ENCODE measurements at regions not wholly inside any gene's neighbourhood (a gene's known extent, or its start where the extent isn't known, plus 50 kb on each side); places are given as distances from the start of the nearest gene placed in this dataset.

GRCh38 chr3:152754303-152754702 is 80.6 kb upstream of the P2RY1 start:
- TF ChIP-seq, protein P1, sequence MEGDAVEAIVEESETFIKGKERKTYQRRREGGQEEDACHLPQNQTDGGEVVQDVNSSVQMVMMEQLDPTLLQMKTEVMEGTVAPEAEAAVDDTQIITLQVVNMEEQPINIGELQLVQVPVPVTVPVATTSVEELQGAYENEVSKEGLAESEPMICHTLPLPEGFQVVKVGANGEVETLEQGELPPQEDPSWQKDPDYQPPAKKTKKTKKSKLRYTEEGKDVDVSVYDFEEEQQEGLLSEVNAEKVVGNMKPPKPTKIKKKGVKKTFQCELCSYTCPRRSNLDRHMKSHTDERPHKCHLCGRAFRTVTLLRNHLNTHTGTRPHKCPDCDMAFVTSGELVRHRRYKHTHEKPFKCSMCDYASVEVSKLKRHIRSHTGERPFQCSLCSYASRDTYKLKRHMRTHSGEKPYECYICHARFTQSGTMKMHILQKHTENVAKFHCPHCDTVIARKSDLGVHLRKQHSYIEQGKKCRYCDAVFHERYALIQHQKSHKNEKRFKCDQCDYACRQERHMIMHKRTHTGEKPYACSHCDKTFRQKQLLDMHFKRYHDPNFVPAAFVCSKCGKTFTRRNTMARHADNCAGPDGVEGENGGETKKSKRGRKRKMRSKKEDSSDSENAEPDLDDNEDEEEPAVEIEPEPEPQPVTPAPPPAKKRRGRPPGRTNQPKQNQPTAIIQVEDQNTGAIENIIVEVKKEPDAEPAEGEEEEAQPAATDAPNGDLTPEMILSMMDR (optimal IDR thresholded peaks at IDR 0.05 in 1 of 3, IDR thresholded peaks at IDR 0.05 in 1 of 3, conservative IDR thresholded peaks at IDR 0.05 in 1 of 3; ENCODE audit: extremely low read depth in 1 of 3, insufficient read depth in 2 of 3, low read length in 3 of 3): no peak
- TF ChIP-seq EZH2 (IDR thresholded peaks at IDR 0.05; ENCODE audit: low read length): no peak

Data from keratinocyte (primary cell).